Adrenal gland (tissue), 5 donors: ENCODE measurements at regions not wholly inside any gene's neighbourhood (a gene's known extent, or its start where the extent isn't known, plus 50 kb on each side); places are given as distances from the start of the nearest gene placed in this dataset.

ENCODE experiments used
- CTCF ChIP-seq, 6 experiments: fragments of 450-650 bp in 4 of 6; fragments of 200-600 bp in 2 of 6; sonication (generic) in 1 of 6; IDR thresholded peaks; 1 replicate in 5 of 6; 2 replicates in 1 of 6; pipeline versions ENCODE4 v1.5.1 to v1.8.0; 2016 to 2021; ENCODE audit warnings: antibody characterized with exemption in 6 of 6, mild to moderate bottlenecking in 2 of 6, moderate library complexity in 1 of 6
- POLR2A ChIP-seq, 2 donors: fragments of 450-650 bp; IDR thresholded peaks; one replicate each; pipeline ENCODE4 v1.6.1; 2017; ENCODE audit warnings: antibody characterized with exemption in 2 of 2, mild to moderate bottlenecking in 2 of 2, moderate library complexity in 1 of 2
- donor health status: DM: no; HTN: no; CAD: no.

DNA sequence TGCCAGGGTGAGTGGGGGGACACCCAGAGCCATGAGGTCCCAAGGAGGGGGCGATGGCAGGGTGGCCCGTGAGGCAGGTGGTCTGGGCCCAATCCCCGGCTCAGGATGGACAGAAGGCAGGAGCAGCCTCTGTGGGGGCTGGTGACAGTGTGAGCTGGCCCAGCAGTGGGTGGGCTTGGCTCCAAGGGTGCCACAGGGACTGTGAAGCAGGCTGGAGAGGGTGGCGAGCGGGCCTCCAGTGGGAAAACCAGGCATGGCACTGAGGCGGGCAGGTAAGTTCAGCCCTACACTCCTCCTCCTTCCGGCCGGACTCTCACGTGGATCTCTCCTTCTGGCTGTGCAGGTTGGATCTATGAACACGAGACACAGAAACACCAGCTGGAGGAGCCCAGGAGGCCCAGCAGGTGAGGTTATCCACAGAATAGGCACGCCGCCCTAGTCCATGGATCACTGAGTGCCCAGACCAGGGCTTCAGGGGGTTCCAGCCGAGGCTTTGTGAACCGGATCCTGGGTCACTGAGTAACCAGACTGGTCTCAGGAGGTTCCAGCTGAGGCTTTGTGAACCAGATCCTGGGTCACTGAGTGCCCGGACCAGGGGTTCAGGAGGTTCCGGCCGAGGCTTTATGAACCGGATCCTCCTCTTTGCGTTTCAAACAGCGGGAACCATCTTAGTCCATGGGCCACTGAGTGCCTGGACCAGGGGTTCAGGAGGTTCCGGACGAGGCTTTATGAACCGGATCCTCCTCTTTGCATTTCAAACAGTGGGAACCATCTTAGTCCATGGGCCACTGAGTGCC is 76.4 kb upstream of the BHLHE23 start:
- no peak for TF ChIP-seq POLR2A (IDR thresholded peaks at IDR 0.05)
- no peak for TF ChIP-seq CTCF (IDR thresholded peaks at IDR 0.05)
